ENCODE measurements at regions not wholly inside any gene's neighbourhood (a gene's known extent, or its start where the extent isn't known, plus 50 kb on each side); places are given as distances from the start of the nearest gene placed in this dataset.

- TF ChIP-seq POLR2A (IDR thresholded peaks at IDR 0.05) (no peak), EP300 (IDR thresholded peaks at IDR 0.05) (no peak), CTCF (IDR thresholded peaks at IDR 0.05) (no peak)
These were observed 70.0 kb upstream of the HGF start for GRCh38 chr7:81839708-81840369.

Measured in gastroesophageal sphincter (tissue), 3 donors.